ENCODE measurements at regions not wholly inside any gene's neighbourhood (a gene's known extent, or its start where the extent isn't known, plus 50 kb on each side); places are given as distances from the start of the nearest gene placed in this dataset.
"Not testable (repeated sequence)": the region's sequence is repeated elsewhere in the genome, so short reads cannot be mapped to it uniquely, and the experiment has no call there.

DNA sequence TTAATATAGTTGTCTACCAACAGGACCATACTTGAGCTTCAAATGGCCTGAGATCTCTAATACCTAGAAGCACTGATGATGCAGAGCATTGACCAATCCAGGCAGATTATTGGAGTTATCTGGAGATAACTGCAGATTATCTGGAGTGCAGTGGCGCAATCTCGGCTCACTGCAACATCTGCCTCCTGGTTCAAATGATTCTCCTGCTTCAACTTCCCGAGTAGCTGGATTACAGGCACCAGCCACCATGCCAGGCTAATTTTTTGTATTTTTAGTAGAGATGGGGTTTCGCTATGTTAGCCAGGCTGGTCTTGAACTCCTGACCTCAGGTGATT is 1225.4 kb upstream of the ZEB2 start:
- H3K9me3 Mint-ChIP-seq; H3K27me3 Mint-ChIP-seq; DNase-seq; H3K27ac Mint-ChIP-seq; CTCF ChIA-PET; H3K4me3 Mint-ChIP-seq; H3K36me3 Mint-ChIP-seq; intact Hi-C loops (cut with micrococcal nuclease); H3K4me1 Mint-ChIP-seq (ENCODE audit: low read depth); POLR2A ChIA-PET: not testable (repeated sequence)

DNA sequence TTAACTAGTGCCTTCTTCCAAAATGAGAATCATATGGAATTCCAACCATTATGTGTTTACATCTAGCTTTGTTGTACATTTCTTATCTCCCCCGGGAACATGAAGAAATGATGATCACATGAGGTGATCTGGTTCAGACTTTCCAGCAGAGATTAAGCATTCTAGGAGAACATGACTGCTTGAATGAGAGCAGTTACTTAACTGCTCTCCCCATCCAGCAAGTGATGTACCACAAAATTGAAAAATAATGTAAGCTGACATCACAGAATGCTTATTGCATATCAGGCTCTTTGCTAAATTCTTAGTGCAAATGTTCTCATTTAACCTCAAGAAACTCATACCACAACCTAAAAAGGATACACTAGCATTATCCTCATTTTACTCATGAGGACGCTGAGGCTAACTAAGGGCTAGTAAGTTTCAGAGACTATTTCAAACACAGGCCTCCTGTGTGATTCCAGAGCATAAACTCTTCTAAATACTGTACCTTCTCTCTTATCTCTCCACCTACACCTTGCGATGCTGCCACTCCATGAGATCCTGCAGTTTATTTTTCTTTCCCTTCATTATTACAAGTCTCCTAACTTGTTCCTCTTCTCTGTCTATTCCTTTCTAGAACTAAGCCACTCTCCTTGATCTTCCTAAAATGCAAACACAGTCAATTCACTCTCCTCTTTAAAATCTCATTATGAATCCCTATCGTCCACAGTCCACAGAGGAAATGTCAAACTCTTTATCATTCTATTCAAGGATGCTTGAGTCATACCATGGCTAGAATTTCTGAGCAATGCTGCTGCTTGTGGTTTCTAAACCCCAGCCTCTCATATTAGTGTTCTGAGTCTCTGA is 1224.8 kb upstream of the ZEB2 start:
- no peak for DNase-seq
- Mint-ChIP-seq H3K4me3 (no peak overlapping the region), H3K27ac (no peak overlapping the region), H3K9me3 (peaks cover 9% of the 10 kb centered on the region), H3K36me3 (no peaks in the 10 kb centered on the region), H3K4me1 (ENCODE audit: low read depth) (peaks cover 5% of the 10 kb centered on the region), H3K27me3 (no peaks in the 10 kb centered on the region)
- POLR2A ChIA-PET: no interaction called here
- intact Hi-C loops (cut with micrococcal nuclease): no loop called here
- CTCF ChIA-PET: no interaction called here

DNA sequence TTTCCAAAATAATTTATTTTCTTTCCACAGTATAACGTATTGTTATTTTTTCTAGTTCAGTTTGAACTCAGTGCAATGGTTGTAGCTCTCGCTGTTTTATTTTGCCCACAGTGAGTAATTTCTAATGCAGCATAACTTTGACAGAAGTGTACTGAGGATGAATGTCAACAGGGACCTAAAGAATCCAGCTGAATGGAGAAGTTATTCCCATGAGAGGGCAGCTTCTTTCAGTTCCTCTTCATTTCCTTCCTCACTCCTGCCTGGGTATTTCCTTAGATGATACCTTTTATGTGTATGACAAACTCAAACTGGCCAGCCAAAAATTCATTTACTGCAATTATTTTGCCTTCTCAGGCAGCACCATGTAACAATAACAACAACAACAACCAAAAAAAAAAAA is 1223.1 kb upstream of the ZEB2 start:
- Mint-ChIP-seq H3K36me3 (no peaks in the 10 kb centered on the region), H3K9me3 (peaks cover 9% of the 10 kb centered on the region), H3K27me3 (no peaks in the 10 kb centered on the region), H3K4me3 (no peak overlapping the region), H3K4me1 (ENCODE audit: low read depth) (peaks cover 5% of the 10 kb centered on the region), H3K27ac (no peak overlapping the region)
- ChIA-PET CTCF (no interaction called here), POLR2A (no interaction called here)
- no peak for DNase-seq
- intact Hi-C loops (cut with micrococcal nuclease): no loop called here

DNA sequence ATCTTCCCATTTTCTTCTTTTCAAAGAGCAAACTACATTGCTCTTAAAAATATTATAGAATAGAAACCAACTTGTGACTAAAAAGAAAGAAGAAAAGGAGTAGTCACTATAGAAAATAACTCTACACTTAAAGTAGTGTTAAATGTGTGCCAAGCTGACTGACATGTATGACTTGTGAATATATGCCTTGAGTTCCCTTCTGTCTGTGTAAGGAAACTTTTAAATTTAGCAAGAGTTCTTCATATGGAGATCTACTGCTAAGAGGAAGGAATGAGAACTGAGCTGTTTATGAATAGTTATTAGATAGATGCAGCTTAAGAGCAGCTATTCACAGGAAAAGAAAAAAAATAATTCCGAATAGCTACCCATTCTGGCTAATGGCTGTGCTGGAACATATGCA is 1221.7 kb upstream of the ZEB2 start:
- DNase-seq: no peak
- Mint-ChIP-seq H3K4me1 (ENCODE audit: low read depth) (peaks cover 5% of the 10 kb centered on the region), H3K4me3 (no peak overlapping the region), H3K9me3 (peaks cover 10% of the 10 kb centered on the region), H3K36me3 (no peaks in the 10 kb centered on the region), H3K27me3 (no peaks in the 10 kb centered on the region), H3K27ac (no peak overlapping the region)
- CTCF ChIA-PET: no interaction called here
- intact Hi-C loops (cut with micrococcal nuclease): no loop called here
- POLR2A ChIA-PET: no interaction called here

DNA sequence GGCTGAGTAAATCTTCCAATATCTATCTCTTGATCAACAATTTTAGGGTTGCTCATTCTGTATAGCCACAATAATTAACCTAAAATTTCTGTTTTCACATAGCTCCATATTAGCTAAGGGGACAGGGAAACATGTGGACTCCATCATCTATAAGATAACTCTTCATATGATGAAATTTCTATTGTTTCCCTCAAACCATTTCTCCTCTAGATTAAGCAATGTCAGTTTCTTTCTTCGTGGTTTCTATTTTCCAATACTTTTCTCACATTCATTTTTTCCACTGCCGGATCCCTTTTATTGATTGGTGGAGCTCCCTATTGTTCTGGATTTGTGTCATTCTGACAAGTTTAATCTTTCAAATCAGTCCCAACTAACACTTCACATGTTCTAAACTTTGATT is 1221.3 kb upstream of the ZEB2 start:
- no peaks in the 10 kb centered on the region for H3K36me3 Mint-ChIP-seq
- CTCF ChIA-PET: no interaction called here
- H3K4me3 Mint-ChIP-seq: no peak overlapping the region
- DNase-seq: no peak
- peaks cover 10% of the 10 kb centered on the region for H3K9me3 Mint-ChIP-seq
- H3K4me1 Mint-ChIP-seq (ENCODE audit: low read depth): peaks cover 5% of the 10 kb centered on the region
- H3K27ac Mint-ChIP-seq: no peak overlapping the region
- intact Hi-C loops (cut with micrococcal nuclease): no loop called here
- POLR2A ChIA-PET: no interaction called here
- no peaks in the 10 kb centered on the region for H3K27me3 Mint-ChIP-seq

DNA sequence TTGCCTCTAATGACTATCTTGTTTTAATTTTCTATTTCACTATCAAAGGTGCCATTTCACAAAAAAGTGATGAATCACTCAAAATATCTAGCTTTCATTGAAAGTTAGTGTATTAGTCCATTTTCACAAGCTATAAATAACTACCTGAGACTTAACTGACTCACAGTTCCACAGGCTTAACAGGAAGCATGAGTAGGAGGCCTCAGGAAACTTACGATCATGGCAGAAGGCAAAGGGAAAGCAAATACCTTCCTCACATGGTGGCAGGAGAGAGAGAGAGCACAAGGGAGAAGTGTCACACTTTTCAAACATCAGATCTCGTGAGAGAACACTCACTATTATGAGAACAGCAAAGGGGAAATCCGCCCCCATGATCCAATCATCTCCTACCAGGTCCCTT is 1220.4 kb upstream of the ZEB2 start:
- intact Hi-C loops (cut with micrococcal nuclease): no loop called here
- H3K4me3 Mint-ChIP-seq: no peak overlapping the region
- POLR2A ChIA-PET: no interaction called here
- no peaks in the 10 kb centered on the region for H3K27me3 Mint-ChIP-seq
- peaks cover 5% of the 10 kb centered on the region for H3K4me1 Mint-ChIP-seq (ENCODE audit: low read depth)
- peaks cover 10% of the 10 kb centered on the region for H3K9me3 Mint-ChIP-seq
- no peak for DNase-seq
- H3K36me3 Mint-ChIP-seq: no peaks in the 10 kb centered on the region
- H3K27ac Mint-ChIP-seq: no peak overlapping the region
- CTCF ChIA-PET: no interaction called here

DNA sequence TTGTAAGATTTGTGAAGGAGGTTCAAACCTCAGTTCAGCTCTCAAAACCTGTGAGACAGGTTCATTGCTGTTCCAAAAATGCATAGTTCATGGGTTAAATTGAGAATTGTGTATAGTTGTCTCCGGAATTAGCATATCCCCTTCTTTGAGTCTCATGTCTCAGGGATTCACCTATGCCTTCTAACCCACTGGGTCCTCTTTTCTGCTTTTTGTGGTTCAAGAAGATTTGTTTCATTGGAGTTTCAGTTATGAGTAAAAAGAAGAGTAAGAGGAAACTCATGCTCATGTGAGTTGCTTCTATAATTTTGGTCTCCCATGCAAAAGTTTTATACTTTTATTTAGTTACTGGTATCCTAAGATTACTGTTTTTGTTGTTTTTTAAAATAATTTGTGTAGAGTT is 1219.8 kb upstream of the ZEB2 start:
- no peaks in the 10 kb centered on the region for H3K36me3 Mint-ChIP-seq
- no peak overlapping the region for H3K27ac Mint-ChIP-seq
- POLR2A ChIA-PET: no interaction called here
- H3K27me3 Mint-ChIP-seq: no peaks in the 10 kb centered on the region
- DNase-seq: no peak
- peaks cover 3% of the 10 kb centered on the region for H3K4me1 Mint-ChIP-seq (ENCODE audit: low read depth)
- intact Hi-C loops (cut with micrococcal nuclease): no loop called here
- no peak overlapping the region for H3K4me3 Mint-ChIP-seq
- H3K9me3 Mint-ChIP-seq: peaks cover 10% of the 10 kb centered on the region
- CTCF ChIA-PET: no interaction called here

DNA sequence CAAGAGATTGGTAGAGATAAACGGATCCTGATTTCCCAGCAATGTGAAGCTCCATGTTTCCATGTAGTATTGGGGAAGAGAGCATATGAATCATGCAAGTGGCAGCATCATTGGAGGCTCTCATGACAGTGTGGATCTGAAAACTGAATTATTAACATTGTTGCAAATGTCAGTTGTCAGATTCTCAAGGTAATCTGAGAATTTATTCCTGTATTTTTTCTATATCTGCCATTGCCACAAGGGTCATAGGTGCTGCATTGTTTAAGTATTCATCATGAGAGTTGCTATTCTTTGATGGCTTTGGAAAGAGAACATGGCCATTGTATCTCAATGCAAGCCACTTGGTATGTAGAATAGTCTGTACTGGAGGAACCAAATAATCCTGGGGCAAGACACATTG is 1217.0 kb upstream of the ZEB2 start:
- H3K9me3 Mint-ChIP-seq: peaks cover 10% of the 10 kb centered on the region
- peaks cover 3% of the 10 kb centered on the region for H3K4me1 Mint-ChIP-seq (ENCODE audit: low read depth)
- no peaks in the 10 kb centered on the region for H3K36me3 Mint-ChIP-seq
- no peak overlapping the region for H3K4me3 Mint-ChIP-seq
- CTCF ChIA-PET: no interaction called here
- intact Hi-C loops (cut with micrococcal nuclease): no loop called here
- DNase-seq: no peak
- no peaks in the 10 kb centered on the region for H3K27me3 Mint-ChIP-seq
- no peak overlapping the region for H3K27ac Mint-ChIP-seq
- POLR2A ChIA-PET: no interaction called here

DNA sequence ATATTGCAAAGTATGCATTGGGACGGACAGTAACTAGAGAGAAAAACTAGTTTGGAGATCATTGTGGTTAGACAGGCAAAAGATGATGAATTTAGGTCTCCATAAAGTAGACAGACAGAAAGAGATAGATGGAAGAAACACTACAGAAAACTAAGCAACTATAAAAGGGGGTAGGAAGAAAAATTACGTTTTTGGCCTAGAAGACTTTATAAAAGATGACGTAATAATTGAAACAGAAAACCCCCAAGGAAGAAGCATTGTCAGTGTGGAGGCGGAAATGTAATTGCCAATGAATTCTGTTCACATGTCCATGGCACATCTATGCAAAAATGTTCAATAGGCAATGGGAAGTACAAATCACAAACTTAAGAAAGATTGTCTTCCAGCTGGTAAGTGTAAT is 1211.5 kb upstream of the ZEB2 start:
- intact Hi-C loops (cut with micrococcal nuclease): no loop called here
- ChIA-PET POLR2A (no interaction called here), CTCF (no interaction called here)
- no peak for DNase-seq
- H3K4me1 Mint-ChIP-seq (ENCODE audit: low read depth): no peaks in the 10 kb centered on the region
- no peaks in the 10 kb centered on the region for H3K36me3 Mint-ChIP-seq
- H3K27ac Mint-ChIP-seq: no peak overlapping the region
- no peaks in the 10 kb centered on the region for H3K9me3 Mint-ChIP-seq
- H3K27me3 Mint-ChIP-seq: no peaks in the 10 kb centered on the region
- no peak overlapping the region for H3K4me3 Mint-ChIP-seq

DNA sequence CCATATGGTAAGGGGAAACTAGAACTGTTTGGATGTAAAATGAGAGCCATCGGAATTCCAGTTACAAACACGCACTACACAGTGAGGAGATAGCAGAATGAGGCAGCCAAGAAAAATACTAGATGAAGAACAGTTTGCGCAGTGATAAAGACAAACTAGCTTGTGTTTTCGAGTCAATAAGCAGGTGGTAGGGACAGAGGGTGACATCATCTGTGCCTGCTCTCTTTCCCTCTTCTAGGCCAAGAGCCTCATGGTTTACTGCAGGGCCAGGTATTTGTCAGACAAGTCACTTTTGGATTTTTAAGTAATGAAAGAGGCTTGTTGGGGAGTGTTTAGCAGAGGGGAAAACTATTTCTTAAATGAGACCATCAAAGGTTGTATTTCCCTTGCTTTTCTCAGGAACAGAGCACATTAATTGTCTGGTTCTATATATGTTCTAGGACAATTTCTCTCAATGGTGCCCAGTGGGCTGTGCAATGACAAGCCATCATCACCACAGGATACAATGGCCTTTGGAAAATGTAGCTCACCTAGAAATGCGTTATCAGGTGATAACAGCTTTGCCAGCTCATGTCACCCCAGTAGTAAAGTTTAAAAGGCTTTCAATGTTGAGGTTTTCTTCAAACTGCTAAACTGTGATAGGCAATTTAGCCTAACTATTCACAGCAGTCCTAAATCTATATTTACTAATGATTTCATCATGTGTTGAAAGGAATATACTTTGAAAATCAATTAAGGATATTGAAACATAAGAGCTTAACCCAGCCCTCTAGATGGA is 1210.3 kb upstream of the ZEB2 start:
- Mint-ChIP-seq H3K27me3 (no peaks in the 10 kb centered on the region), H3K4me3 (no peak overlapping the region), H3K27ac (no peak overlapping the region), H3K4me1 (ENCODE audit: low read depth) (no peaks in the 10 kb centered on the region), H3K36me3 (no peaks in the 10 kb centered on the region), H3K9me3 (no peaks in the 10 kb centered on the region)
- DNase-seq: no peak
- intact Hi-C loops (cut with micrococcal nuclease): no loop called here
- ChIA-PET POLR2A (no interaction called here), CTCF (interaction anchor here (0.6 kb wide), 1 partner anchor 616 kb away, joined by 3 read pairs; no protein-coding TSS in a partner anchor)

DNA sequence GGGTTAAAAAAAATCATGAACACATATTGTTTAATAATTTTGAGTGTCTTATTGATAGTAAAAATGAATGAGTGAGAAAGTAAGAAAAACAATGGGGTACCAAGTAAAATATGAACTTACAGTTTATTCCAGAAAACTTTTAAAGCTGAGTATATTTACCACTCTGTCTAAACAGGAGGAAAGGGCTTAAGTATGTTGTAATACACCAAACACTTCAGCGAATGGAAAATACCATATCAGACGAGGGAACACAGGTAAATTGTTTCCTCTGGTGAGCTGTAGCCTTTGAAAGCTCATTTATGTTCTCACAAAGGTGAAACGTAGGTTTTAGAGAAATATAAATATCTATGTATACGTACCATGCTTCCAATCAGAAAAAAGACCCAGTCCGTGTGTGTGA is 1209.6 kb upstream of the ZEB2 start:
- CTCF ChIA-PET: no interaction called here

DNA sequence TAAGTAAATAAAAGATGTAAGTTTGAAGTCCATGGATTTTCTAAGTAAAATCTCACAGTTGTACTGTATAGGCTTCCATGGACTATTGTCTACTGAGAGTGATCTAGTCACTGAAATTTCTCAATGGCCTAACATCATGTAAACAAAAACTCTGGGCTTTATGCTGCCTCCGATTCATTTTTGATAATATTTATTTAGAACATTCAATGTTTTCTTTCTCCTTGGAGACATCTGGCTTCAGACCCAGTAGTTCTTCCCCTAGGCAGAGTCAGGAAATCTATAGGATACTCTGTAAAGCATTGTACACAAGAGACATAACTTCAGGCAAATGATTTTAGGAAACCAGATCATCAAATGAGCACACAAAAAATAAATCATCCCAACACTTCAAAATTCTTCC is 1208.6 kb upstream of the ZEB2 start:
- no peak for DNase-seq
- CTCF ChIA-PET: no interaction called here
- Mint-ChIP-seq H3K27ac (no peak overlapping the region), H3K4me1 (ENCODE audit: low read depth) (no peaks in the 10 kb centered on the region), H3K27me3 (no peaks in the 10 kb centered on the region), H3K36me3 (no peaks in the 10 kb centered on the region), H3K9me3 (no peaks in the 10 kb centered on the region), H3K4me3 (no peak overlapping the region)
- intact Hi-C loops (cut with micrococcal nuclease): no loop called here
- POLR2A ChIA-PET: no interaction called here

More for the DNA sequence above, 1209.6 kb upstream of the ZEB2 start:
- intact Hi-C loops (cut with micrococcal nuclease): no loop called here
- no peaks in the 10 kb centered on the region for H3K27me3 Mint-ChIP-seq
- H3K9me3 Mint-ChIP-seq: no peaks in the 10 kb centered on the region
- H3K4me3 Mint-ChIP-seq: no peak overlapping the region
- DNase-seq: no peak
- H3K27ac Mint-ChIP-seq: no peak overlapping the region
- no peaks in the 10 kb centered on the region for H3K4me1 Mint-ChIP-seq (ENCODE audit: low read depth)
- POLR2A ChIA-PET: no interaction called here
- no peaks in the 10 kb centered on the region for H3K36me3 Mint-ChIP-seq

DNA sequence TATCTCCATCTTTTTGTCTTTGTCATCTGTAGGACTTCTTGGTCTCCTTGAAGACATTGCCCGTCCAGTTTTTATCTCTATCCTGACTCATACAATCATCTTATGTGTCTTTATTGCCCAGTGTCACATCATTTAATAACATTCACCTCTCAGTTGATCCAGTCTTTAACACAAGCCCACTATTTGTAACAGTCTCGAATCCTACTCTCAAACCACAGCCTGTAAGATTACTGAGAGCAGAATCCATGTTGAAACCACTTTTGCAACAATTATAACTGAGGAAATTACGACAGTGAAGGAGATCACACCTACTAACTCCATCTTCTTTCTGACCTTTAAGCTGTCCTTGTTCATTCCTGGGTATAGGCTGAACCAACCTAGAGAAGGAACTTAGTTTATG is 1206.0 kb upstream of the ZEB2 start:
- DNase-seq: no peak
- no peak overlapping the region for H3K27ac Mint-ChIP-seq
- ChIA-PET CTCF (no interaction called here), POLR2A (no interaction called here)
- no peak overlapping the region for H3K4me3 Mint-ChIP-seq
- intact Hi-C loops (cut with micrococcal nuclease): no loop called here
- H3K4me1 Mint-ChIP-seq (ENCODE audit: low read depth): no peaks in the 10 kb centered on the region
- peaks cover 2% of the 10 kb centered on the region for H3K9me3 Mint-ChIP-seq
- H3K36me3 Mint-ChIP-seq: no peaks in the 10 kb centered on the region
- H3K27me3 Mint-ChIP-seq: no peaks in the 10 kb centered on the region
